Adrenal gland (tissue), 9 donors: ENCODE measurements at regions not wholly inside any gene's neighbourhood (a gene's known extent, or its start where the extent isn't known, plus 50 kb on each side); places are given as distances from the start of the nearest gene placed in this dataset.

Experiments used
- DNase-seq, 7 donors: peaks; one replicate each; pipeline ENCODE4 v3.0.0-alpha.2; 2019 to 2020
- H3K27ac ChIP-seq, 5 donors: fragments of 200-600 bp; sonication (generic) in 4 of 5; 1 replicate in 3 of 5; 2 replicates in 2 of 5; pipeline versions ENCODE4 v1.5.1 to v1.8.0; 2016 to 2020; ENCODE audit warnings: mild to moderate bottlenecking in 1 of 5
- H3K27me3 ChIP-seq: fragments of 200-600 bp; 2 replicates; pipeline ENCODE4 v1.8.0; 2021
- H3K36me3 ChIP-seq, 2 donors: fragments of 200-600 bp; replicated peaks in 1 of 2; 1 replicate in 1 of 2; 2 replicates in 1 of 2; pipeline versions ENCODE4 v1.5.1 to v1.8.0; 2018 to 2022
- H3K4me1 ChIP-seq, 2 donors: fragments of 200-600 bp; replicated peaks in 1 of 2; 1 replicate in 1 of 2; 2 replicates in 1 of 2; pipeline versions ENCODE4 v1.5.1 to v1.8.0; 2018 to 2021
- H3K4me3 ChIP-seq, 4 donors: fragments of 200-600 bp; sonication (generic) in 3 of 4; one replicate each; pipeline ENCODE4 v1.5.1; 2016 to 2018
- H3K9me3 ChIP-seq, 3 donors: fragments of 200-600 bp; sonication (generic) in 1 of 3; replicated peaks in 1 of 3; 1 replicate in 2 of 3; 2 replicates in 1 of 3; pipeline versions ENCODE4 v1.5.1 to v1.8.0; 2016 to 2021
- POLR2A ChIP-seq, 2 donors: fragments of 450-650 bp; IDR thresholded peaks; one replicate each; pipeline ENCODE4 v1.6.1; 2017; ENCODE audit warnings: antibody characterized with exemption in 2 of 2, mild to moderate bottlenecking in 2 of 2, moderate library complexity in 1 of 2
- WGBS, 4 donors: extraction: QIAGEN DNeasy Blood & Tissue Kit in 2 of 4; methylation state at CpG; one replicate each; pipeline versions ENCODE4 v1.1.5 to v1.1.7; 2013 to 2017; 5-methylcytosine and 5-hydroxymethylcytosine counted together
- intact Hi-C, 2 donors: fragments of 100-400 bp; cut with DNase I; formaldehyde crosslinking; loops; one replicate each; pipeline versions ENCODE4 v1.14.1 to v1.15.0; 2022 to 2023
- TF ChIP-seq, protein P1 (sequence below), 6 experiments: fragments of 450-650 bp in 4 of 6; fragments of 200-600 bp in 2 of 6; sonication (generic) in 1 of 6; IDR thresholded peaks; 1 replicate in 5 of 6; 2 replicates in 1 of 6; pipeline versions ENCODE4 v1.5.1 to v1.8.0; 2016 to 2021; ENCODE audit warnings: antibody characterized with exemption in 6 of 6, mild to moderate bottlenecking in 2 of 6, moderate library complexity in 1 of 6
- donor health status: healthy with polysubstance abuse.
- donor health status: Bipolar disorder and iron deficiency.
- donor health status: DM: yes; HTN: yes; CAD: no.
- donor health status: DM: no; HTN: no; CAD: no.
- donor health status: DM: no; HTN: no; CAD: no.

DNA sequence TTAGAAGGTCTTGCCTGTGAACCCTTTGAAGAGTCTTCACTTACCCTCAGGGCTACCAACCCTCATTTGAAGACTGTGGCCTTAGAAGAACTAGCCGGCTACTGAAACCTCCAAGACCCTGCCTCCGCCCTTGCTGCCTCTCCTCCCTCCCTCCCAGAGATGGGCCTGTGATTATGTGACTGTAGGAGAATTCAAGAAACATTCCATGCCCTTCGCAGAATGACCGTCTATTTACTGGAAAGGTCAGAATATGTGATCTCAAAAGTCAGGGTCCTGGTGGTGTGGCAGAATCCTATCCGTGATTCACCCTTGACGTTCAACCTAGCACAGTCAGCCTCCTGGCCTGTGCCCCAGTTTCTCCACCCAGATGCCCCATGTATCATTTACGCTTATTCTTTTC is 109.6 kb downstream of the CTNND1 start:
- Histone ChIP-seq H3K4me3 (no peak overlapping the region), H3K9me3 (no peaks in the 10 kb centered on the region), H3K4me1 (no peaks in the 10 kb centered on the region), H3K27ac (no peak overlapping the region), H3K27me3 (no peaks in the 10 kb centered on the region), H3K36me3 (no peaks in the 10 kb centered on the region)
- no peak for DNase-seq
- WGBS, 4 donors = 55 to 84% (median 63%) methylated on average over 6 to 7 of the region's 7 CpGs
- TF ChIP-seq POLR2A (IDR thresholded peaks at IDR 0.05) = no peak
- TF ChIP-seq, protein P1, sequence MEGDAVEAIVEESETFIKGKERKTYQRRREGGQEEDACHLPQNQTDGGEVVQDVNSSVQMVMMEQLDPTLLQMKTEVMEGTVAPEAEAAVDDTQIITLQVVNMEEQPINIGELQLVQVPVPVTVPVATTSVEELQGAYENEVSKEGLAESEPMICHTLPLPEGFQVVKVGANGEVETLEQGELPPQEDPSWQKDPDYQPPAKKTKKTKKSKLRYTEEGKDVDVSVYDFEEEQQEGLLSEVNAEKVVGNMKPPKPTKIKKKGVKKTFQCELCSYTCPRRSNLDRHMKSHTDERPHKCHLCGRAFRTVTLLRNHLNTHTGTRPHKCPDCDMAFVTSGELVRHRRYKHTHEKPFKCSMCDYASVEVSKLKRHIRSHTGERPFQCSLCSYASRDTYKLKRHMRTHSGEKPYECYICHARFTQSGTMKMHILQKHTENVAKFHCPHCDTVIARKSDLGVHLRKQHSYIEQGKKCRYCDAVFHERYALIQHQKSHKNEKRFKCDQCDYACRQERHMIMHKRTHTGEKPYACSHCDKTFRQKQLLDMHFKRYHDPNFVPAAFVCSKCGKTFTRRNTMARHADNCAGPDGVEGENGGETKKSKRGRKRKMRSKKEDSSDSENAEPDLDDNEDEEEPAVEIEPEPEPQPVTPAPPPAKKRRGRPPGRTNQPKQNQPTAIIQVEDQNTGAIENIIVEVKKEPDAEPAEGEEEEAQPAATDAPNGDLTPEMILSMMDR (IDR thresholded peaks at IDR 0.05) = no peak
- intact Hi-C loops = no loop called here

DNA sequence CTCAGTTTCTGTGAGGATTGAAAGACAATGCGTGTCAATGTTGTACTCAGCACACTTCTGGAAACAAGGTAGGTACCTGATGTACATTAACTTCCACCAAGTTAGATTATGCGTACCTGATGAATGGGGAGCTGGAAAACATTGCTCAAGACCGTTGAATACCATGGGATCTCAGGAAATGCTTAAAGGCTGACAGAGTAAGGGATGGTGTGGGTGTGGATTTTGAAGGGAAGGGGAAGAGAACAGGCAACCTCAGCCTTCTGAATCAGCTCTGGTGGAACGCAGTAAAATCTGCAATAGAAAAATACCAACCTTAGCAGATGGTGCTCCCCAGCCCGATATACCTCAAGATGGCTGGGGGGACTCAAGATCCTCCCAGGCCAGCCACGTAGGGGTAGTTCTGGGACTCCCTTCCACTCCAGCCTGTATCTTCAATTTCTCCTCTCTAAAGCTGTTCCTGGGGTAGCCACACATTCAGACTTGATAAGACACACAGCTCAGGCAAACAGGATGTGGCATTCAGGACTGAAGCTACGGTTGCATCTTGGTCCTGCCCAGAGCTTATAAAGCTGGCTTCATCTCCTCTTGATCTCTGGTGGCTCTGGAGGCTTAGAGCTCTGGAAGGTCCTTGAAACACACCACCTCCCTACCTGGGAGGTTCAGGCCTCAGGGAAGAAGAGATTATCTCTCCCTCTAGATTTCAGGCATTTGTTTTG is 111.8 kb downstream of the CTNND1 start:
- no peaks in the 10 kb centered on the region for H3K9me3 ChIP-seq
- WGBS, 4 donors = 75 to 80% (median 77%) methylated on average over 7 of the region's 7 CpGs
- H3K36me3 ChIP-seq = no peaks in the 10 kb centered on the region
- H3K4me3 ChIP-seq = no peak overlapping the region
- DNase-seq = no peak
- no peaks in the 10 kb centered on the region for H3K27me3 ChIP-seq
- no peak overlapping the region for H3K27ac ChIP-seq
- H3K4me1 ChIP-seq = no peaks in the 10 kb centered on the region
- intact Hi-C loops = no loop called here
- TF ChIP-seq, protein P1 (IDR thresholded peaks at IDR 0.05) = no peak
- no peak for TF ChIP-seq POLR2A (IDR thresholded peaks at IDR 0.05)

DNA sequence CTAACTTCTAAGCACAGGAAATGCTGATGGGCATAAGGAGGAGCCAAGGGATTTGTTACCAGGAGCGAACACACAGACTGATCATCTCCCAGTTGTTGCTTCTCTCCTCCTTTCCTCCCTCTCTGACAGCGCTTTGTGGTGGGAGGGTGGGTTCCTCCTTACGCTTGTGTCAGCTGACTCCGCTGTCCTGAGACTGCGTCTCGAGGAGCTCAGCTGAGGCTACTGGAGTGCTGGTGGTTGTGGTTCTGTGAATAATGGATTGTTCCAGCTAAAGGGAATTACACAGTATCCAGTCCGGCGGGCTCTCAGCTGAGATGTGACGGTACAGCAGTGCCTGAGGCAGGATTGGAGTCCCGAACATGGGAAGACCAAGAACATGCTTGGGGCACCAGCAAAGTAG is 113.4 kb downstream of the CTNND1 start:
- H3K9me3 ChIP-seq = no peaks in the 10 kb centered on the region
- H3K4me3 ChIP-seq = no peak overlapping the region
- intact Hi-C loops = no loop called here
- no peak for DNase-seq
- no peak overlapping the region for H3K27ac ChIP-seq
- H3K4me1 ChIP-seq = no peaks in the 10 kb centered on the region
- 69 to 74% (median 71%) methylated on average over 10 of the region's 10 CpGs for WGBS, 4 donors
- no peaks in the 10 kb centered on the region for H3K36me3 ChIP-seq
- TF ChIP-seq, protein P1 (IDR thresholded peaks at IDR 0.05) = no peak
- TF ChIP-seq POLR2A (IDR thresholded peaks at IDR 0.05) = no peak
- no peaks in the 10 kb centered on the region for H3K27me3 ChIP-seq

DNA sequence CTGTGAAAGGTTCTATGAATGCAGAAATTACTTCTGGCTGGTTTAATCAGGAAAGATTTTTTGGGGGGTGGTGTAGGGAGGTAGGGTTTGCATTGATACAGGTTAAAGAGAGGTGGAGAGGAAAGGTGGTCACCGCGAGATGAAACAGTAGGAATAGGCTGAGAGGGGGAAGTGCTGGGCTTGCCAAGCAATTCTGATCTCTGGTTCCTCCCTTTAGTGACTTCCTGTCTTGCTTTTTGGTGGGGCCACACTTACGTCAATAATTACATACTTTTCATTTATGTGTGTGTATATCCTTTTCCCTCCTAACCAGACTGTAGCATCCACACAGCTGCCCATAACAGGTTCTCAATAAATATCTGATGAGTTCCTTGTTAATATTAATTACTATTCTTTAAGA is 120.0 kb downstream of the CTNND1 start:
- no peaks in the 10 kb centered on the region for H3K27me3 ChIP-seq
- no peak for DNase-seq
- H3K4me3 ChIP-seq = no peak overlapping the region
- H3K36me3 ChIP-seq = no peaks in the 10 kb centered on the region
- H3K27ac ChIP-seq = no peak overlapping the region
- H3K4me1 ChIP-seq = no peaks in the 10 kb centered on the region
- TF ChIP-seq, protein P1 (IDR thresholded peaks at IDR 0.05) = no peak
- no peak for TF ChIP-seq POLR2A (IDR thresholded peaks at IDR 0.05)
- no peaks in the 10 kb centered on the region for H3K9me3 ChIP-seq
- WGBS, 4 donors = 50 to 78% (median 67%) methylated on average over 3 of the region's 3 CpGs
- intact Hi-C loops = no loop called here
